MCF 10A (cell line): ENCODE measurements at regions not wholly inside any gene's neighbourhood (a gene's known extent, or its start where the extent isn't known, plus 50 kb on each side); places are given as distances from the start of the nearest gene placed in this dataset.

Experiments used
- BruUV-seq: library from RNA; stranded (reverse); fragments of 400-500 nt; replicated peaks from 2 replicates; lab custom pipeline; 2021; lab: Mats Ljungman, UMichigan
- CTCF ChIA-PET: fragments of 300-600 bp; sonication (Branson Sonifier 250); formaldehyde crosslinking; extraction: SDS; loops from one replicate; lab custom pipeline; 2021; ENCODE audit warnings: antibody characterized with exemption, inconsistent platforms; lab: Yijun Ruan, JAX
- POLR2A ChIA-PET: fragments of 300-600, 350-650 bp; sonication (Branson Sonifier 250); formaldehyde crosslinking; extraction: SDS; loops from one replicate; lab custom pipeline; 2020; ENCODE audit warnings: antibody characterized with exemption, inconsistent platforms; lab: Yijun Ruan, JAX
- DNase-seq: peaks from one replicate; pipeline ENCODE4 v3.0.0-alpha.2; 2018; ENCODE audit not compliant: unreplicated experiment
- H3K27ac Mint-ChIP-seq: one replicate; pipeline ENCODE4 v1.8.0; 2022; ENCODE audit warnings: mild to moderate bottlenecking, low read depth, mixed read lengths; ENCODE audit not compliant: unreplicated experiment
- H3K27me3 Mint-ChIP-seq: one replicate; pipeline ENCODE4 v1.8.0; 2022; ENCODE audit warnings: mixed read lengths; ENCODE audit not compliant: insufficient read depth, unreplicated experiment
- H3K36me3 Mint-ChIP-seq: one replicate; pipeline ENCODE4 v1.8.0; 2022; ENCODE audit warnings: mild to moderate bottlenecking, moderate library complexity, mixed read lengths; ENCODE audit not compliant: insufficient read depth, unreplicated experiment
- H3K4me1 Mint-ChIP-seq: one replicate; pipeline ENCODE4 v1.8.0; 2022; ENCODE audit warnings: mixed read lengths; ENCODE audit not compliant: insufficient read depth, unreplicated experiment
- H3K4me3 Mint-ChIP-seq: one replicate; pipeline ENCODE4 v1.8.0; 2022; ENCODE audit warnings: mild to moderate bottlenecking, moderate library complexity, mixed read lengths; ENCODE audit not compliant: unreplicated experiment
- H3K9me3 Mint-ChIP-seq: one replicate; pipeline ENCODE4 v1.8.0; 2022; ENCODE audit warnings: mixed read lengths; ENCODE audit not compliant: unreplicated experiment
- CTCF ChIP-seq: fragments of 200-600 bp; IDR thresholded peaks from one replicate; pipeline ENCODE4 v1.8.0; 2022; ENCODE audit warnings: antibody characterized with exemption, mild to moderate bottlenecking; ENCODE audit not compliant: unreplicated experiment
- intact Hi-C: fragments of 100-400 bp; cut with micrococcal nuclease; formaldehyde crosslinking; loops from 2 replicates; pipeline ENCODE4 v1.14.1; 2022

DNA sequence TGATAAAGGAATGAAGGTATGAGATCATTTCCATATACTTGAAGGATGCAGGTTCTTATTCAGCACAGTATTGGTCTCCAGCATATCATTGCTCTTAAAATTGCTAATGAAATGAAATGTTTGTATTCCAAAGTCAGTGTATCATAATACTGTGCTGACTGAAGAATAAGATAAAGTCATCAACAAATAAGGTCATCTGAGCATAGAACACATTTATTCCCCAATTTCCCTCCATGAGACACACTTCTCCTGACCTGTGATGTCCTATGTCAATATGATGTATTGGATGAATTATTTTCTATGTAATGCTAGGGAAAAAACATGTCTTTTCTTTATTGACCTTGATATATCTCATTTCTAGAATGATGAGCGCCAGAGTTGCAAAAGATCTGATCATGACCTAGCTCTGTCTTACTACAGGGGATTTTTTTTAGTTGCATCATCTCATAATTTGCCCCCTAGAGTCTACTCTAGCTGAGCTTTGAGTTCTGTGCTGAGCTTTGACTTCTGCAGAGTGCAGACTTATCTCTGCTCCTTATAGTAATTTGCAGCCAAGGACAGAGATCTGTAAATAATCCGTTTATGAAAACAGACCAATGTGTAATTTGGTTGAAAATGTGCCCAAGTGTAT is 859.8 kb downstream of the TRIB2 start:
- no TSS peak for BruUV-seq
- CTCF ChIA-PET, result no interaction called here
- H3K4me1 Mint-ChIP-seq, result no peaks in the 10 kb centered on the region
- H3K27me3 Mint-ChIP-seq, result no peaks in the 10 kb centered on the region
- no peak overlapping the region for H3K4me3 Mint-ChIP-seq
- TF ChIP-seq CTCF, result no peak
- DNase-seq, result no peak
- intact Hi-C loops, result no loop called here
- no peak overlapping the region for H3K27ac Mint-ChIP-seq
- H3K9me3 Mint-ChIP-seq, result no peaks in the 10 kb centered on the region
- POLR2A ChIA-PET, result interaction anchor here (0.7 kb wide), 1 partner anchor 53 kb away, joined by 3 read pairs; no protein-coding TSS in a partner anchor
- no peaks in the 10 kb centered on the region for H3K36me3 Mint-ChIP-seq

GRCh38 chr2:13578547-13578946 is 861.8 kb downstream of the TRIB2 start:
- Mint-ChIP-seq H3K9me3 (no peaks in the 10 kb centered on the region), H3K27me3 (no peaks in the 10 kb centered on the region), H3K27ac (no peak overlapping the region), H3K36me3 (no peaks in the 10 kb centered on the region), H3K4me3 (no peak overlapping the region), H3K4me1 (no peaks in the 10 kb centered on the region)
- POLR2A ChIA-PET, result no interaction called here
- CTCF ChIA-PET, result no interaction called here
- DNase-seq, result no peak
- intact Hi-C loops, result no loop called here
- TF ChIP-seq CTCF, result no peak
- BruUV-seq, result no TSS peak

- Mint-ChIP-seq H3K27me3 (no peaks in the 10 kb centered on the region), H3K9me3 (no peaks in the 10 kb centered on the region), H3K4me1 (peaks cover 5% of the 10 kb centered on the region), H3K27ac (no peak overlapping the region), H3K36me3 (no peaks in the 10 kb centered on the region), H3K4me3 (no peak overlapping the region)
- intact Hi-C loops, result no loop called here
- CTCF ChIA-PET, result interaction anchor here (0.6 kb wide), 1 partner anchor 247 kb away, joined by 5 read pairs; no protein-coding TSS in a partner anchor
- BruUV-seq, result no TSS peak
- no peak for TF ChIP-seq CTCF
- no peak for DNase-seq
- POLR2A ChIA-PET, result no interaction called here
Measured at GRCh38 chr2:13581471-13581870, 864.7 kb downstream of the TRIB2 start.

DNA sequence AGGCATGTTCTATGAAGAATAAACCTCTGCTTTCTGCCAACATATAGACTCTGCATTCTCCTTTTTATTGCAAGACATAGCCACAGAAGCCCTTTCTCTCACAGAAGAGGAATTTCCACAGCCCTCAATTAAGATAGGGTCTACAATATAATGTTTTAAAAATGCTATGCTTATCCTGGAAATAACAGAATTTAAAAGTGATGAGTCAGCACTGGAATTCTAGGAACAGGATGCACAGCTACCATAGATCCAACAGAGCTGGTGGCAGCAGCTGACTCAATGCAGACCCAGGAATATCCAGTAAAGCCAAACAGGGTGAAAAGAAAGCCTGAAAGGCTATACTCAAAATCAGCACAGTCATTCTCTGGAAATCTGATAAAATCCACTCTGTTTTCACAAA is 866.9 kb downstream of the TRIB2 start:
- H3K4me1 Mint-ChIP-seq, result peaks cover 5% of the 10 kb centered on the region
- DNase-seq, result no peak
- ChIA-PET POLR2A (interaction anchor here (0.7 kb wide), 1 partner anchor 476 kb away, joined by 3 read pairs; no protein-coding TSS in a partner anchor), CTCF (interaction anchor here (0.6 kb wide), 1 partner anchor 281 kb away, joined by 3 read pairs; no protein-coding TSS in a partner anchor)
- H3K36me3 Mint-ChIP-seq, result no peaks in the 10 kb centered on the region
- no peaks in the 10 kb centered on the region for H3K27me3 Mint-ChIP-seq
- no peaks in the 10 kb centered on the region for H3K9me3 Mint-ChIP-seq
- no peak overlapping the region for H3K4me3 Mint-ChIP-seq
- BruUV-seq, result no TSS peak
- TF ChIP-seq CTCF, result no peak
- intact Hi-C loops, result no loop called here
- no peak overlapping the region for H3K27ac Mint-ChIP-seq
